ENCODE measurements at regions not wholly inside any gene's neighbourhood (a gene's known extent, or its start where the extent isn't known, plus 50 kb on each side); places are given as distances from the start of the nearest gene placed in this dataset.
A peak's percentile ranks its signal among the peaks of the same experiment; 100 is the strongest.

- no peak for DNase-seq
Observed at GRCh38 chr2:118496870-118497611, 350.4 kb downstream of the EN1 start.

- no peak for DNase-seq
Observed at GRCh38 chr2:118496467-118496866, 351.0 kb downstream of the EN1 start.

- DNase-seq = no peak
Observed at GRCh38 chr2:118495290-118495689, 352.2 kb downstream of the EN1 start.

- no peak for DNase-seq
Observed at GRCh38 chr2:118493213-118493612, 354.2 kb downstream of the EN1 start.

GRCh38 chr2:118492335-118492734 lies 355.1 kb downstream of the EN1 start:
- DNase-seq = no peak

GRCh38 chr2:118490330-118490729 lies 357.1 kb downstream of the EN1 start:
- no peak for DNase-seq

- no peak for DNase-seq
Observed at GRCh38 chr2:118489712-118490299, 357.6 kb downstream of the EN1 start.

- DNase-seq = no peak
Observed at GRCh38 chr2:118481299-118481698, 366.1 kb downstream of the EN1 start.

- no peak for DNase-seq
Observed at GRCh38 chr2:118479020-118479419, 368.4 kb downstream of the EN1 start.

GRCh38 chr2:118477111-118477862 lies 370.2 kb downstream of the EN1 start:
- no peak for DNase-seq

GRCh38 chr2:118475622-118476205 lies 371.7 kb downstream of the EN1 start:
- no peak for DNase-seq

- DNase-seq = no peak
Observed at GRCh38 chr2:118474541-118474920, 372.9 kb downstream of the EN1 start.

GRCh38 chr2:118473846-118474540 lies 373.5 kb downstream of the EN1 start:
- DNase-seq = no peak

GRCh38 chr2:118473241-118473640 lies 374.2 kb downstream of the EN1 start:
- no peak for DNase-seq

- DNase-seq = no peak
Observed at GRCh38 chr2:118470297-118470696, 377.2 kb downstream of the EN1 start.

- no peak for DNase-seq
Observed at GRCh38 chr2:118469103-118469502, 378.3 kb downstream of the EN1 start.

- DNase-seq = no peak
Observed at GRCh38 chr2:118464546-118465265, 376.4 kb downstream of the INSIG2 start.

GRCh38 chr2:118464046-118464445 lies 375.8 kb downstream of the INSIG2 start:
- DNase-seq = no peak

- DNase-seq = no peak
Observed at GRCh38 chr2:118460425-118460824, 372.2 kb downstream of the INSIG2 start.

- no peak for DNase-seq
Observed at GRCh38 chr2:118459426-118459825, 371.2 kb downstream of the INSIG2 start.

GRCh38 chr2:118457951-118458350 lies 369.7 kb downstream of the INSIG2 start:
- peak; percentile 51 for DNase-seq

- DNase-seq = no peak
Observed at GRCh38 chr2:118449401-118449800, 361.1 kb downstream of the INSIG2 start.
